NT2/D1 (cell line): ENCODE measurements at regions not wholly inside any gene's neighbourhood (a gene's known extent, or its start where the extent isn't known, plus 50 kb on each side); places are given as distances from the start of the nearest gene placed in this dataset.

Experiments used
- YY1 ChIP-seq: IDR thresholded peaks from 2 replicates; pipeline ENCODE4 v1.6.1; 2011; ENCODE audit not compliant: insufficient read length, insufficient read depth
- ZNF274 ChIP-seq: IDR thresholded peaks from 2 replicates; pipeline ENCODE4 v1.6.1; 2011; ENCODE audit warnings: mild to moderate bottlenecking, low read depth, low read length

GRCh38 chr22:47375621-47376321 lies 613.3 kb downstream of the TBC1D22A start:
- no peak for TF ChIP-seq YY1
- no peak for TF ChIP-seq ZNF274
